RKO (cell line): ENCODE measurements at regions not wholly inside any gene's neighbourhood (a gene's known extent, or its start where the extent isn't known, plus 50 kb on each side); places are given as distances from the start of the nearest gene placed in this dataset.

Experiments used
- DNase-seq: peaks from one replicate; pipeline ENCODE4 v3.0.0-alpha.2; 2016; ENCODE audit warnings: low spot score

DNA sequence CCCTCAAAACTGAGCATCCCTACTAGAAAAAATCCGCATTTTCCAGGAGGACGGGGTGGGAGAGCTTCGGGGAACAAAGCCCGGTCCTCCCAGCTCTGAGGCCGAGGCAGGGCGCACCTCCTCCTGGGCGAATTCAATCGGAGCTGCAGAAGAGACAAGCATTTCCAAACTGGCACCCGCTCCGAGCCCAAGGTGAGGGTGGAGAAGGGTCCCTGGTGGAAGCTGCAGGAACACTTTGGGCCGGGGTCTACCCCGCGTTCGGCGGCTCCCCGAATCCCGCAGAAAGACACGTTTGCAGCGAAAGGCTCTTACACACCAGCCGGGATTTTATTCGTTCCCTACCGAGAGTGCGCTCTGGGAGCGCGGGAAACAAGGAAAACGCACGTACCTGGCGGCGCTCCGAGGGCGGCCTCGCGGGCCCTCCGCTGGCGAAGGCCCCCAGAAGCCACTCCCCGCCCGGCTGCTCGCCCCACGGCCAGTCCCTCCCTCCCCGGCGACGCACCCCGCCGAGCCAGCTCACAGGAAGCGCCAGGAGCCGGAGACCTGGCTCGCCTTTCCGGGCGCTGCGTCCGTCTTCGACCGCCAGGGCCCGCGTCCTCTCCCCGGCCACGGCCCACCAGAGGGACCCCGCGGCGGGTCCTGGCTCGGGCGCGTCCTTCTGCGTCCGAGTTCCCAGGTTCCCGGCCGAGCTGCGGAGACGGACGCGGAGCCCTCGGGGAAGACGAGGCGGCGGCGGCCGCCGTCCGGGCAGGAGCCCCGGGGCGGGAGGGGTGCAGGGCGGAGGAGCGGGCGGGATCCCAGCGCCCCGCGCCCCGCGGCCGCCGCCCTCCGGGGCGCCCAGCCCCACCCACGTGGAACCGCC is 49.8 kb upstream of the BAHCC1 start:
- DNase-seq: peak; percentile 87
